Omental fat pad (tissue), 3 donors: ENCODE measurements at regions not wholly inside any gene's neighbourhood (a gene's known extent, or its start where the extent isn't known, plus 50 kb on each side); places are given as distances from the start of the nearest gene placed in this dataset.

Source experiments
- ATAC-seq: fragments of 150-250 bp; one replicate; pipeline ENCODE4 v1.9.1; 2016; ENCODE audit warnings: mild to moderate bottlenecking, moderate library complexity; ENCODE audit not compliant: low FRiP score
- DNase-seq: peaks from one replicate; pipeline ENCODE4 v3.0.0-alpha.2; 2019; ENCODE audit warnings: low spot score
- CTCF ChIP-seq, 3 donors: fragments of 450-650 bp; IDR thresholded peaks; one replicate each; pipeline ENCODE4 v1.5.1; 2016 to 2017; ENCODE audit warnings: antibody characterized with exemption in 3 of 3, mild to moderate bottlenecking in 3 of 3, moderate library complexity in 2 of 3

GRCh38 chr20:10135438-10135837 is 83.2 kb upstream of the SNAP25 start:
- no peak for ATAC-seq
- DNase-seq = no peak
- TF ChIP-seq CTCF (IDR thresholded peaks at IDR 0.05) = no peak

- DNase-seq (no peak), ATAC-seq (no peak)
- no peak for TF ChIP-seq CTCF (IDR thresholded peaks at IDR 0.05)
Measured at GRCh38 chr20:10137032-10137431, 81.6 kb upstream of the SNAP25 start.

- no peak for TF ChIP-seq CTCF (IDR thresholded peaks at IDR 0.05)
- ATAC-seq = no peak
- DNase-seq = no peak
Measured at GRCh38 chr20:10137533-10137932, 81.1 kb upstream of the SNAP25 start.

- DNase-seq = no peak
- TF ChIP-seq CTCF (IDR thresholded peaks at IDR 0.05) = no peak
- ATAC-seq = no peak
Measured at GRCh38 chr20:10157549-10157948, 61.1 kb upstream of the SNAP25 start.

- TF ChIP-seq CTCF (IDR thresholded peaks at IDR 0.05) = no peak
- DNase-seq = no peak
- ATAC-seq = no peak
Measured at GRCh38 chr20:10167040-10167439, 51.6 kb upstream of the SNAP25 start.

GRCh38 chr20:10167594-10167993 is 51.0 kb upstream of the SNAP25 start:
- ATAC-seq (no peak), DNase-seq (no peak)
- TF ChIP-seq CTCF (IDR thresholded peaks at IDR 0.05) = no peak
